ENCODE measurements at regions not wholly inside any gene's neighbourhood (a gene's known extent, or its start where the extent isn't known, plus 50 kb on each side); places are given as distances from the start of the nearest gene placed in this dataset.

DNA sequence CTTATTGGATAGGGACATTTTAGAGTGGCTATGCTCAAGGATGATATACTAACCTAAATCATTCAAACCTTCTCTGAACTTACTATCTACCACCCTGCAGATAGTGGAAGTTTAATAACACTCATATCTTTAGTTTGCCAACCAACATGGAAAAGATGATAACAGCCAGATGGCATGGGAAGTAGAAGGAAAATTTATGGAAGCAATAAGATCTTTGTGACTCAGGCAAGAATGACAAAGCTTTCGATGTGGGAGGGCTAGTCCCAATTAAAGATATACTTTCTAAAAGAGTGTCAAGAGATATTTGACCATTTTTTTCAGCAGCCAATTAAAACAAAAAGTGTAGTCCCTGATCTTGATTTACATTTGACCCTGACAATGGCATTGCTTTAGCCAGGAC lies 631.7 kb downstream of the RPS29 start:
- H2AFZ ChIP-seq (ENCODE audit: insufficient read depth, low read depth, low read length, poor library complexity, severe bottlenecking): no peak overlapping the region
- no CpG with 5 or more reads among the region's 1 CpG for WGBS (ENCODE audit: insufficient coverage)
- DNase-seq: no peak

GRCh38 chr14:48944809-48945208 lies 641.4 kb downstream of the RPS29 start:
- 80% methylated on average over 1 of the region's 4 CpGs for WGBS (ENCODE audit: insufficient coverage)
- H3K4me1 Mint-ChIP-seq: no peaks in the 10 kb centered on the region
- H3K79me2 ChIP-seq (ENCODE audit: insufficient read depth, low read length): no peaks in the 10 kb centered on the region
- no peaks in the 10 kb centered on the region for H3K4me1 ChIP-seq (ENCODE audit: control insufficient read depth in 1 of 2, insufficient read depth in 2 of 2, low read length in 2 of 2)
- peaks cover 0 to 4% (median 0%) of the 10 kb centered on the region in 7 donors for H3K9me3 Mint-ChIP-seq
- H3K36me3 Mint-ChIP-seq: no peaks in the 10 kb centered on the region
- no peaks in the 10 kb centered on the region for H3K9me3 ChIP-seq (replicated peaks in 1 of 2; ENCODE audit: control insufficient read depth in 1 of 2, insufficient read depth in 1 of 2, low read length in 2 of 2)
- no peak for TF ChIP-seq CTCF (IDR thresholded peaks at IDR 0.05)
- intact Hi-C loops (cut with micrococcal nuclease): loop anchor here in 1 of 2 donors (10.0 kb wide), 1 partner anchor 1320 kb away; no protein-coding TSS in a partner anchor
- no peaks in the 10 kb centered on the region for H4K20me1 ChIP-seq (ENCODE audit: insufficient read depth, low read length)
- H3K4me3 ChIP-seq (replicated peaks in 1 of 3; ENCODE audit: low read depth in 2 of 3, low read length in 3 of 3): no peak overlapping the region
- no peak overlapping the region for H3K27ac ChIP-seq (ENCODE audit: low read depth in 1 of 2, low read length in 2 of 2)
- no peaks in the 10 kb centered on the region for H3K27me3 ChIP-seq (ENCODE audit: control insufficient read depth in 2 of 2, insufficient read depth in 2 of 2, low read length in 2 of 2)
- H3K27ac Mint-ChIP-seq: no peak overlapping the region
- no peaks in the 10 kb centered on the region for H3K27me3 Mint-ChIP-seq (ENCODE audit: low read depth in 3 of 3)
- H3K36me3 ChIP-seq (replicated peaks in 1 of 2; ENCODE audit: control insufficient read depth in 1 of 2, insufficient read depth in 2 of 2, low read length in 2 of 2): no peaks in the 10 kb centered on the region
- no peak for DNase-seq
- H2AFZ ChIP-seq (ENCODE audit: insufficient read depth, low read depth, low read length, poor library complexity, severe bottlenecking): no peak overlapping the region
- H3K4me2 ChIP-seq (replicated peaks; ENCODE audit: extremely low read depth, low read length, poor library complexity, severe bottlenecking): no peak overlapping the region
- H3K4me3 Mint-ChIP-seq: no peak overlapping the region
- H3K9ac ChIP-seq (ENCODE audit: insufficient read depth, low read length, poor library complexity, severe bottlenecking): no peak overlapping the region

More for the DNA sequence above, 631.7 kb downstream of the RPS29 start:
- Mint-ChIP-seq H3K36me3 (no peaks in the 10 kb centered on the region), H3K27me3 (ENCODE audit: low read depth in 3 of 3) (peaks cover 0 to 4% (median 0%) of the 10 kb centered on the region in 3 donors), H3K27ac (no peak overlapping the region), H3K4me3 (no peak overlapping the region), H3K9me3 (peaks cover 0 to 6% (median 2%) of the 10 kb centered on the region in 7 donors), H3K4me1 (no peaks in the 10 kb centered on the region)
- no peaks in the 10 kb centered on the region for H3K27me3 ChIP-seq (ENCODE audit: control insufficient read depth in 2 of 2, insufficient read depth in 2 of 2, low read length in 2 of 2)
- no peak overlapping the region for H3K4me2 ChIP-seq (replicated peaks; ENCODE audit: extremely low read depth, low read length, poor library complexity, severe bottlenecking)
- H3K4me3 ChIP-seq (replicated peaks in 1 of 3; ENCODE audit: low read depth in 2 of 3, low read length in 3 of 3): no peak overlapping the region
- TF ChIP-seq CTCF (IDR thresholded peaks at IDR 0.05): no peak
- H3K79me2 ChIP-seq (ENCODE audit: insufficient read depth, low read length): no peaks in the 10 kb centered on the region
- H4K20me1 ChIP-seq (ENCODE audit: insufficient read depth, low read length): no peaks in the 10 kb centered on the region
- H3K36me3 ChIP-seq (replicated peaks in 1 of 2; ENCODE audit: control insufficient read depth in 1 of 2, insufficient read depth in 2 of 2, low read length in 2 of 2): no peaks in the 10 kb centered on the region
- H3K27ac ChIP-seq (ENCODE audit: low read depth in 1 of 2, low read length in 2 of 2): no peak overlapping the region
- H3K4me1 ChIP-seq (ENCODE audit: control insufficient read depth in 1 of 2, insufficient read depth in 2 of 2, low read length in 2 of 2): no peaks in the 10 kb centered on the region
- H3K9ac ChIP-seq (ENCODE audit: insufficient read depth, low read length, poor library complexity, severe bottlenecking): no peak overlapping the region
- intact Hi-C loops (cut with micrococcal nuclease): no loop called here
- H3K9me3 ChIP-seq (replicated peaks in 1 of 2; ENCODE audit: control insufficient read depth in 1 of 2, insufficient read depth in 1 of 2, low read length in 2 of 2): peaks cover 0 to 5% of the 10 kb centered on the region in 2 donors
